ENCODE measurements at regions not wholly inside any gene's neighbourhood (a gene's known extent, or its start where the extent isn't known, plus 50 kb on each side); places are given as distances from the start of the nearest gene placed in this dataset.

GRCh38 chr11:69977951-69978350, 100.2 kb upstream of the ANO1 start:
- DNase-seq (ENCODE audit: low spot score) = no peak
- Histone ChIP-seq H3K9me3 (ENCODE audit: low read depth, low read length, poor library complexity, severe bottlenecking) (no peaks in the 10 kb centered on the region), H3K27ac (ENCODE audit: low read depth, low read length, poor library complexity, severe bottlenecking) (no peak overlapping the region), H3K4me3 (ENCODE audit: low read depth, low read length, poor library complexity, severe bottlenecking) (no peak overlapping the region), H3K36me3 (ENCODE audit: insufficient read depth, low read length, poor library complexity, severe bottlenecking) (no peaks in the 10 kb centered on the region), H3K27me3 (replicated peaks; ENCODE audit: insufficient read depth, low read depth, low read length, poor library complexity) (peaks cover 16% of the 10 kb centered on the region), H3K4me1 (ENCODE audit: insufficient read depth, low read length, poor library complexity, severe bottlenecking) (no peaks in the 10 kb centered on the region)
- TF ChIP-seq CTCF (conservative IDR thresholded peaks at IDR 0.05; ENCODE audit: low read depth, low read length) (no peak), EZH2 (IDR thresholded peaks at IDR 0.05; ENCODE audit: borderline replicate concordance, low read depth, low read length, poor library complexity, severe bottlenecking) (no peak)
- ChIA-PET CTCF (no interaction called here), POLR2A (ENCODE audit: low non-redundant PET) (no interaction called here)
- intact Hi-C loops (cut with micrococcal nuclease; ENCODE audit: unreplicated experiment) = no loop called here
- no TSS peak for BruUV-seq (replicated peaks)

GRCh38 chr11:69978841-69979614, 99.1 kb upstream of the ANO1 start:
- POLR2A ChIA-PET (ENCODE audit: low non-redundant PET) = interaction anchor here (0.6 kb wide), 1 partner anchor 170 kb away, joined by 9 read pairs; no protein-coding TSS in a partner anchor

GRCh38 chr11:69979632-69980031, 98.5 kb upstream of the ANO1 start:
- TF ChIP-seq CTCF (conservative IDR thresholded peaks at IDR 0.05; ENCODE audit: low read depth, low read length) (no peak), EZH2 (IDR thresholded peaks at IDR 0.05; ENCODE audit: borderline replicate concordance, low read depth, low read length, poor library complexity, severe bottlenecking) (no peak)
- H3K36me3 ChIP-seq (ENCODE audit: insufficient read depth, low read length, poor library complexity, severe bottlenecking) = no peaks in the 10 kb centered on the region
- ChIA-PET POLR2A (ENCODE audit: low non-redundant PET) (interaction anchor here (0.6 kb wide), 1 partner anchor 171 kb away, joined by 9 read pairs; no protein-coding TSS in a partner anchor), CTCF (no interaction called here)
- peaks cover 33% of the 10 kb centered on the region for H3K27me3 ChIP-seq (replicated peaks; ENCODE audit: insufficient read depth, low read depth, low read length, poor library complexity)
- H3K4me3 ChIP-seq (ENCODE audit: low read depth, low read length, poor library complexity, severe bottlenecking) = no peak overlapping the region
- H3K4me1 ChIP-seq (ENCODE audit: insufficient read depth, low read length, poor library complexity, severe bottlenecking) = no peaks in the 10 kb centered on the region
- intact Hi-C loops (cut with micrococcal nuclease; ENCODE audit: unreplicated experiment) = no loop called here
- H3K27ac ChIP-seq (ENCODE audit: low read depth, low read length, poor library complexity, severe bottlenecking) = no peak overlapping the region
- BruUV-seq (replicated peaks) = no TSS peak
- no peaks in the 10 kb centered on the region for H3K9me3 ChIP-seq (ENCODE audit: low read depth, low read length, poor library complexity, severe bottlenecking)
- no peak for DNase-seq (ENCODE audit: low spot score)

More at GRCh38 chr11:69978841-69979614, 99.1 kb upstream of the ANO1 start:
- H3K4me1 ChIP-seq (ENCODE audit: insufficient read depth, low read length, poor library complexity, severe bottlenecking) = no peaks in the 10 kb centered on the region
- CTCF ChIA-PET = no interaction called here
- TF ChIP-seq CTCF (conservative IDR thresholded peaks at IDR 0.05; ENCODE audit: low read depth, low read length) = no peak
- no peak for TF ChIP-seq EZH2 (IDR thresholded peaks at IDR 0.05; ENCODE audit: borderline replicate concordance, low read depth, low read length, poor library complexity, severe bottlenecking)
- intact Hi-C loops (cut with micrococcal nuclease; ENCODE audit: unreplicated experiment) = no loop called here
- H3K9me3 ChIP-seq (ENCODE audit: low read depth, low read length, poor library complexity, severe bottlenecking) = no peaks in the 10 kb centered on the region
- BruUV-seq (replicated peaks) = no TSS peak
- H3K4me3 ChIP-seq (ENCODE audit: low read depth, low read length, poor library complexity, severe bottlenecking) = no peak overlapping the region
- H3K27me3 ChIP-seq (replicated peaks; ENCODE audit: insufficient read depth, low read depth, low read length, poor library complexity) = peaks cover 27% of the 10 kb centered on the region
- H3K36me3 ChIP-seq (ENCODE audit: insufficient read depth, low read length, poor library complexity, severe bottlenecking) = no peaks in the 10 kb centered on the region
- no peak for DNase-seq (ENCODE audit: low spot score)
- no peak overlapping the region for H3K27ac ChIP-seq (ENCODE audit: low read depth, low read length, poor library complexity, severe bottlenecking)

All from A673 (cell line).